ENCODE measurements at regions not wholly inside any gene's neighbourhood (a gene's known extent, or its start where the extent isn't known, plus 50 kb on each side); places are given as distances from the start of the nearest gene placed in this dataset.

DNA sequence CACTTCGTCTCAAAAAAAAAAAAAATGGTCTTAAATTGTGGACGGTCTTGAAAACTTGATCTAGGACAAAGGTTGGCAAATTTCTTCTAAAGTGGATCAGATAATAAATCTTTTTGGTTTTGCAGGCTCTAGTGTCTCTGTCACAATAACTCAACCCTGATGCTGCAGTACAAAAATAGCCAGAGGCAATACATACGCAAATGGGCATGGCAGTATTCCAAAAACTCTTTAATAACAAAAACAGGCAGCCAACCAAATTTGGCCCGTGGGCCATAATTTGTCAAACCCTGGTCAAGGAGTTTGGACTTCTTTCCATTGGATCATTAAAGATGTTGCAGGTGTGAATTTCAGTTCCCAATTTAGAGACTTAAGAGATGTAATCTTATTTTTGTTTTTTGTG lies 93.5 kb upstream of the MRI1 start:
- TF ChIP-seq, protein P1, sequence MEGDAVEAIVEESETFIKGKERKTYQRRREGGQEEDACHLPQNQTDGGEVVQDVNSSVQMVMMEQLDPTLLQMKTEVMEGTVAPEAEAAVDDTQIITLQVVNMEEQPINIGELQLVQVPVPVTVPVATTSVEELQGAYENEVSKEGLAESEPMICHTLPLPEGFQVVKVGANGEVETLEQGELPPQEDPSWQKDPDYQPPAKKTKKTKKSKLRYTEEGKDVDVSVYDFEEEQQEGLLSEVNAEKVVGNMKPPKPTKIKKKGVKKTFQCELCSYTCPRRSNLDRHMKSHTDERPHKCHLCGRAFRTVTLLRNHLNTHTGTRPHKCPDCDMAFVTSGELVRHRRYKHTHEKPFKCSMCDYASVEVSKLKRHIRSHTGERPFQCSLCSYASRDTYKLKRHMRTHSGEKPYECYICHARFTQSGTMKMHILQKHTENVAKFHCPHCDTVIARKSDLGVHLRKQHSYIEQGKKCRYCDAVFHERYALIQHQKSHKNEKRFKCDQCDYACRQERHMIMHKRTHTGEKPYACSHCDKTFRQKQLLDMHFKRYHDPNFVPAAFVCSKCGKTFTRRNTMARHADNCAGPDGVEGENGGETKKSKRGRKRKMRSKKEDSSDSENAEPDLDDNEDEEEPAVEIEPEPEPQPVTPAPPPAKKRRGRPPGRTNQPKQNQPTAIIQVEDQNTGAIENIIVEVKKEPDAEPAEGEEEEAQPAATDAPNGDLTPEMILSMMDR (conservative IDR thresholded peaks at IDR 0.05; ENCODE audit: low read length) = no peak
- no peak for DNase-seq (ENCODE audit: low read depth)
- H3K4me3 ChIP-seq (ENCODE audit: low read length) = no peak overlapping the region

- TF ChIP-seq, protein P1 (conservative IDR thresholded peaks at IDR 0.05; ENCODE audit: low read length) = no peak
These were observed 94.5 kb upstream of the MRI1 start for GRCh38 chr19:13669780-13670355.

DNA sequence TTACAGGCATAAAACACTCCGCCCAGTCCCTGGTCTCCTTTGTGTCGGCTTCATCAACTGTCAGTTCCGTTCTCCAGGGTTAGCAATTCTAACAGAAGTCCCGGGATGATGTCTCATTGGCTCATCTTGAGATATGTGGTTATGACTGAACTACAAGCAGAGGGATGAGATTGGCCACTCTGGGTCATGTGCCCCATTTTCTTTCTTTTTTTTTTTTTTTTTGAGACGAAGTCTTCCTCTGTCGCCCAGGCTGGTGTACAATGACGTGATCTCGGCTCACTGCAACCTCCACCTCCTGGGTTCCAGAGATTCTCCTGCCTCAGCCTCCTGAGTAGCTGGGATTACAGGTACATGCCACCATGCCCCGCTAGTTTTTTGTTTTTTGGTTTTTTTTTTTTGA lies 95.4 kb upstream of the MRI1 start:
- TF ChIP-seq, protein P1 (conservative IDR thresholded peaks at IDR 0.05; ENCODE audit: low read length) = no peak
- no peak overlapping the region for H3K4me3 ChIP-seq (ENCODE audit: low read length)
- DNase-seq (ENCODE audit: low read depth) = no peak

More at GRCh38 chr19:13669780-13670355, 94.5 kb upstream of the MRI1 start:
- no peak for DNase-seq (ENCODE audit: low read depth)
- no peak overlapping the region for H3K4me3 ChIP-seq (ENCODE audit: low read length)

GRCh38 chr19:13666165-13666564 lies 98.2 kb upstream of the MRI1 start:
- H3K4me3 ChIP-seq (ENCODE audit: low read length) = no peak overlapping the region
- DNase-seq (ENCODE audit: low read depth) = no peak
- TF ChIP-seq, protein P1 (conservative IDR thresholded peaks at IDR 0.05; ENCODE audit: low read length) = no peak

- TF ChIP-seq, protein P1 (conservative IDR thresholded peaks at IDR 0.05; ENCODE audit: low read length) = no peak
These were observed 99.0 kb upstream of the MRI1 start for GRCh38 chr19:13665125-13665905.

GRCh38 chr19:13652810-13653590 lies 111.3 kb upstream of the MRI1 start:
- TF ChIP-seq, protein P1 (conservative IDR thresholded peaks at IDR 0.05; ENCODE audit: low read length) = no peak
- H3K4me3 ChIP-seq (ENCODE audit: low read length) = no peak overlapping the region
- no peak for DNase-seq (ENCODE audit: low read depth)

More at GRCh38 chr19:13665125-13665905, 99.0 kb upstream of the MRI1 start:
- no peak for DNase-seq (ENCODE audit: low read depth)
- no peak overlapping the region for H3K4me3 ChIP-seq (ENCODE audit: low read length)
